DND-41 (cell line): ENCODE measurements at regions not wholly inside any gene's neighbourhood (a gene's known extent, or its start where the extent isn't known, plus 50 kb on each side); places are given as distances from the start of the nearest gene placed in this dataset.

Source experiments
- ATAC-seq: fragments of 200-7000 bp; cut with Tn5 transposase; 3 replicates; pipeline ENCODE4 v1.9.1; 2021; ENCODE audit warnings: low read depth; ENCODE audit not compliant: insufficient read depth
- DNase-seq: peaks from one replicate; pipeline ENCODE4 v3.0.0-alpha.2; 2020
- H2AFZ ChIP-seq: 2 replicates; pipeline ENCODE4 v1.6.0; 2012; ENCODE audit warnings: low read depth, low read length
- H3K27ac ChIP-seq: 2 replicates; pipeline ENCODE4 v1.5.1; 2012; ENCODE audit warnings: low read length, inconsistent platforms
- H3K27me3 ChIP-seq: fragments of 200-600 bp; sonication (generic); 2 replicates; pipeline ENCODE4 v1.6.0; 2012; ENCODE audit warnings: low read length, mild to moderate bottlenecking, inconsistent platforms; ENCODE audit not compliant: insufficient read depth, poor library complexity
- H3K36me3 ChIP-seq: 2 replicates; pipeline ENCODE4 v1.5.1; 2012; ENCODE audit warnings: low read length, inconsistent platforms; ENCODE audit not compliant: insufficient read depth
- H3K4me1 ChIP-seq: 2 replicates; pipeline ENCODE4 v1.5.1; 2012; ENCODE audit warnings: mild to moderate bottlenecking, low read length; ENCODE audit not compliant: insufficient read depth
- H3K4me2 ChIP-seq: 2 replicates; pipeline ENCODE4 v1.6.0; 2012; ENCODE audit warnings: mild to moderate bottlenecking, moderate library complexity, low read length, inconsistent platforms; ENCODE audit not compliant: insufficient read depth
- H3K4me3 ChIP-seq, 2 experiments: fragments of 200-600 bp in 1 of 2; shearing (Covaris generic) in 1 of 2; 2 replicates each; pipeline ENCODE4 v1.5.1; 2012 to 2016; ENCODE audit warnings: inconsistent platforms in 2 of 2, low read length in 2 of 2, mild to moderate bottlenecking in 2 of 2, low read depth in 1 of 2, moderate library complexity in 1 of 2
- H3K79me2 ChIP-seq: 2 replicates; pipeline ENCODE4 v1.6.0; 2012; ENCODE audit warnings: low read length, inconsistent platforms; ENCODE audit not compliant: insufficient read depth
- H3K9ac ChIP-seq: 2 replicates; pipeline ENCODE4 v1.6.0; 2012; ENCODE audit warnings: low read depth, mild to moderate bottlenecking, inconsistent platforms, low read length, moderate library complexity
- H3K9me3 ChIP-seq: 2 replicates; pipeline ENCODE4 v1.5.1; 2012; ENCODE audit warnings: low read length, moderate library complexity, mild to moderate bottlenecking, inconsistent platforms; ENCODE audit not compliant: insufficient read depth, severe bottlenecking
- H4K20me1 ChIP-seq: 2 replicates; pipeline ENCODE4 v1.6.0; 2012; ENCODE audit warnings: low read length; ENCODE audit not compliant: insufficient read depth
- CTCF ChIP-seq: IDR thresholded peaks from 2 replicates; pipeline ENCODE4 v1.5.1; 2012; ENCODE audit warnings: borderline replicate concordance, low read length, moderate library complexity, mild to moderate bottlenecking; ENCODE audit not compliant: poor library complexity, severe bottlenecking; ENCODE audit errors: extremely low read depth
- EZH2 ChIP-seq: IDR thresholded peaks from 3 replicates; pipeline ENCODE4 v1.6.1; 2012; ENCODE audit warnings: borderline replicate concordance, low read depth, mild to moderate bottlenecking, moderate library complexity, low read length, inconsistent platforms; ENCODE audit not compliant: severe bottlenecking

DNA sequence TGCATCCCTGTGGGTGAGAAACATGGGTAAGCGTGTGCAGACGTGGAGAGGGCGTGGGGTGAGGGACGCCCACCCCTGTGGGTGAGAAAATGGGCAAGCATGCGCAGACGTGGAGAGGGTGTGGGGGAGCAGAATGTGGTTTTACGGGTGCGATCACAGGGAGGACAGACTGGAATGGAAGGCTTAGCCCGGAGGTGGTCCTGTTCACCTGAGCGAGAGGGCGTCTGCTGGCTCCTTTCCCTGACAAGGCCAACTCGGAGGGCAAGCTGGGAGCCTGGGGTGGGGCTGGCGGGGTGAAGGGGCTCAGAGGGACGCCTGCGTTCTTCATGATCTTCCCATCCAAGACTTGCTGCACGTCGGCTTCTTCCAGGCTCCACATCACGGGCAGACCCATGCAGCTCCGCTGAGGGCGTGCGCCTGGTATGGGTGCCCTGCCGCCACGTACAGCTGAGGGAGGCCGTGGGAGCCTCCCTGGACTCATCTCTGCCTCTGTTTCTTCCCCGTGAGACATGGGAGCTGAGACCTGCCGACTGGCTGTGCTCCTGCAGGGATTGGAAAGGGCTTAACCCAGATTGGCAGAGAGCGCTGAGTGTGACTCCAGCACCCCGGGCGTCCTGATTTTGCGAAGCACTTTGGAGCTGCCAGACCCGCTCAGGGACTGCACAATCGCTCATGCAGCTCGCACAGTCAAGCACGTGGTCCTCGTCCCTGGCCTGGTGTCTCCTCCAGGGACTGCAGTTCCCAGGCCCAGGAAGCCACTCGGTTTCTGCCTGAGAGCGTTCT, 74.3 kb upstream of the SHH start:
- TF ChIP-seq CTCF = no peak
- no peak for TF ChIP-seq EZH2
- Histone ChIP-seq H3K9ac (no peak overlapping the region), H3K27me3 (no peaks in the 10 kb centered on the region), H2AFZ (no peak overlapping the region), H3K27ac (no peak overlapping the region), H3K79me2 (no peaks in the 10 kb centered on the region), H3K4me2 (no peak overlapping the region), H3K4me3 (no peak overlapping the region), H3K9me3 (peaks cover 2% of the 10 kb centered on the region), H3K36me3 (no peaks in the 10 kb centered on the region), H4K20me1 (no peaks in the 10 kb centered on the region), H3K4me1 (no peaks in the 10 kb centered on the region)
- DNase-seq = no peak
- ATAC-seq = no peak

DNA sequence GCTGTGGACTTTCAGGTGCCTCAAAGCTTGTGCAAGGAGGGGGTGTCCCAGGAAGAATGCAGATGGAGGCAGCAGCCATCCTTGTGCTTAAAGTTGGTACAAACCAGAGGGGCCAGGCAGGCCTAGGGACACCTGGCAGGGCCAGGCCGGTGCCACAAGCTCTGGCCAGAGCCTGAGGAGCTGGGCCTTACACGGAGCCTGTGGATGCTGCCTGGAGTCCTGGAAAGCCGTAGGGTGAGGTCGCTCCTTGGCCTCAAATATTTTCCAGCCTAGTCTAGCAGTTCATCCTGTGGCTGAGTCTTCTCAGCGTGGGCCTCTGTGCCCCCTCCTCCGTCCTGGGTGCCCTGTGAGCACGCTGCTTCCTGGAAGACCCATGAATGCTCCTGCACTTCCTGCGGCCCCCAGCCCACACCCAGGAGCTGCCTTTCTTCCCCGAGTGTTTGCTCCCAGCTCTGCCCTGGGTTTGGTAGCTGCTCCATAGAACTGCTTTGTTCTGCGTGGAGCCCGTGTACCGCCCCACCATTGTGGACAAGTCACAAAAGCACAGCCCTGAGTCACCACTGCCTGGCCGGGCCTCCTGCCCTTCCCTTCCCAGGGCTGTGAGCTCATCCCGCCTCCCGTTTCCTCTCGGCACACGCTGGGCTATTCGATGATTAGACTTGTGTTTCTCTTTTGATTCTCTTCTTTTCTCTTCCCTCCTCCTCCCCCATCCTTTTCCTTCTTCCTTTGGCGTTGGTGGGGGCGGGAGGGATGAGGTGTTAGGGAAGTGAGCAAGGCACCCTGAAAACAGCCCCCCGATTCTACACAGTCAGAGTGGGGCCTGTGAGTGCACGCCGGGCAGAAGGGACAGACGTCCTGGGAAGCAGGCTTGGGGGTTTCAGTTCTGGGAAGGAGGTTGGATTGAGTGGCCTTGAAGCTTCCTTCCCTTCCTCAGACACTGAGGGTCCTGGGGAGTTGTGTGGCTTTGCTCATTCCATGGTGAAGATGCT, 73.2 kb upstream of the SHH start:
- no peak overlapping the region for H3K4me3 ChIP-seq
- no peak for DNase-seq
- no peak for ATAC-seq
- TF ChIP-seq EZH2 (no peak), CTCF (no peak)
- no peaks in the 10 kb centered on the region for H4K20me1 ChIP-seq
- H3K4me2 ChIP-seq = no peak overlapping the region
- H3K36me3 ChIP-seq = no peaks in the 10 kb centered on the region
- no peaks in the 10 kb centered on the region for H3K27me3 ChIP-seq
- no peaks in the 10 kb centered on the region for H3K79me2 ChIP-seq
- no peak overlapping the region for H2AFZ ChIP-seq
- no peak overlapping the region for H3K27ac ChIP-seq
- H3K9ac ChIP-seq = no peak overlapping the region
- no peaks in the 10 kb centered on the region for H3K4me1 ChIP-seq
- H3K9me3 ChIP-seq = peaks cover 2% of the 10 kb centered on the region

- no peak overlapping the region for H2AFZ ChIP-seq
- H3K4me3 ChIP-seq = no peak overlapping the region
- H3K4me1 ChIP-seq = no peaks in the 10 kb centered on the region
- H3K9ac ChIP-seq = no peak overlapping the region
- H3K4me2 ChIP-seq = no peak overlapping the region
- no peaks in the 10 kb centered on the region for H3K9me3 ChIP-seq
- no peaks in the 10 kb centered on the region for H3K36me3 ChIP-seq
- H3K79me2 ChIP-seq = no peaks in the 10 kb centered on the region
- no peak for DNase-seq
- TF ChIP-seq EZH2 (no peak), CTCF (no peak)
- ATAC-seq = no peak
- no peaks in the 10 kb centered on the region for H4K20me1 ChIP-seq
- H3K27ac ChIP-seq = no peak overlapping the region
- no peaks in the 10 kb centered on the region for H3K27me3 ChIP-seq
Measured at GRCh38 chr7:155884225-155885166, 72.2 kb upstream of the SHH start.
